ENCODE measurements at regions not wholly inside any gene's neighbourhood (a gene's known extent, or its start where the extent isn't known, plus 50 kb on each side); places are given as distances from the start of the nearest gene placed in this dataset.

DNA sequence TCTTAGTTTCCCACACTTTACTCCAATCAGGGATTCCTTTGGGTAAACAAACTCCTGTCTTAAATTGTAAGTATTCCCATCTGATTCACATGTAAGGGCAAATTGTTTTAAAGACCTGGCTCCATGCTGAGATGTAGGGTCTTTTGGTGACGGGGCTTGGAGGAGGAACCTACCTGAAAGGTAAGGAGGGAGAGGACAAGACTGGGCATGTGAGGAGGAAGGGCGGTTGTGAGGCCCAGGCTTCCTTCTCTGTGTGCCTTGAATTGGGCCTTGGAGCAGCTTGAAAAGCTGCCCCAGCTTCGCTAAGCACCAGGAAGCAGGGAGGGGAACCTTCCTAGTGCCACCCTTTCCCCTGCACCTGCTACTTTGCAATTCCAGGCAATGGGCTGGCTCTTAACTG lies 86.8 kb downstream of the C9orf152 start:
- no peaks in the 10 kb centered on the region for H3K9me3 ChIP-seq (ENCODE audit: insufficient read depth, low read length, severe bottlenecking)
- H2AFZ ChIP-seq (ENCODE audit: low read depth, low read length) = no peak overlapping the region
- peak overlapping the region; percentile 44; the same call in 1 of the 2 replicates for H3K27ac ChIP-seq (ENCODE audit: low read length)
- peaks cover 94% of the 10 kb centered on the region for H3K79me2 ChIP-seq (ENCODE audit: insufficient read depth, low read length)
- peaks cover 4% of the 10 kb centered on the region; the same call in 1 of the 2 replicates for H3K36me3 ChIP-seq (ENCODE audit: insufficient read depth, low read length)
- peaks cover 56% of the 10 kb centered on the region for H3K4me1 ChIP-seq (ENCODE audit: insufficient read depth, low read length)
- no peak overlapping the region for H3K4me2 ChIP-seq (ENCODE audit: insufficient read depth, low read length)
- TF ChIP-seq, protein P1, sequence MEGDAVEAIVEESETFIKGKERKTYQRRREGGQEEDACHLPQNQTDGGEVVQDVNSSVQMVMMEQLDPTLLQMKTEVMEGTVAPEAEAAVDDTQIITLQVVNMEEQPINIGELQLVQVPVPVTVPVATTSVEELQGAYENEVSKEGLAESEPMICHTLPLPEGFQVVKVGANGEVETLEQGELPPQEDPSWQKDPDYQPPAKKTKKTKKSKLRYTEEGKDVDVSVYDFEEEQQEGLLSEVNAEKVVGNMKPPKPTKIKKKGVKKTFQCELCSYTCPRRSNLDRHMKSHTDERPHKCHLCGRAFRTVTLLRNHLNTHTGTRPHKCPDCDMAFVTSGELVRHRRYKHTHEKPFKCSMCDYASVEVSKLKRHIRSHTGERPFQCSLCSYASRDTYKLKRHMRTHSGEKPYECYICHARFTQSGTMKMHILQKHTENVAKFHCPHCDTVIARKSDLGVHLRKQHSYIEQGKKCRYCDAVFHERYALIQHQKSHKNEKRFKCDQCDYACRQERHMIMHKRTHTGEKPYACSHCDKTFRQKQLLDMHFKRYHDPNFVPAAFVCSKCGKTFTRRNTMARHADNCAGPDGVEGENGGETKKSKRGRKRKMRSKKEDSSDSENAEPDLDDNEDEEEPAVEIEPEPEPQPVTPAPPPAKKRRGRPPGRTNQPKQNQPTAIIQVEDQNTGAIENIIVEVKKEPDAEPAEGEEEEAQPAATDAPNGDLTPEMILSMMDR (IDR thresholded peaks at IDR 0.05; ENCODE audit: borderline replicate concordance, extremely low read depth, low read length, poor library complexity, severe bottlenecking) = no peak
- TF ChIP-seq EZH2 (IDR thresholded peaks at IDR 0.05; ENCODE audit: borderline replicate concordance, low read depth, low read length, severe bottlenecking) = no peak
- peaks cover 34% of the 10 kb centered on the region for H4K20me1 ChIP-seq (ENCODE audit: insufficient read depth, low read length)
- H3K4me3 ChIP-seq (ENCODE audit: low read depth in 1 of 2, low read length in 2 of 2) = no peak overlapping the region
- H3K27me3 ChIP-seq (ENCODE audit: insufficient read depth, low read length, poor library complexity) = no peaks in the 10 kb centered on the region
- H3K9ac ChIP-seq (ENCODE audit: low read depth, low read length) = no peak overlapping the region
- no peak for ATAC-seq (ENCODE audit: insufficient read depth, low read depth)
- DNase-seq = no peak

DNA sequence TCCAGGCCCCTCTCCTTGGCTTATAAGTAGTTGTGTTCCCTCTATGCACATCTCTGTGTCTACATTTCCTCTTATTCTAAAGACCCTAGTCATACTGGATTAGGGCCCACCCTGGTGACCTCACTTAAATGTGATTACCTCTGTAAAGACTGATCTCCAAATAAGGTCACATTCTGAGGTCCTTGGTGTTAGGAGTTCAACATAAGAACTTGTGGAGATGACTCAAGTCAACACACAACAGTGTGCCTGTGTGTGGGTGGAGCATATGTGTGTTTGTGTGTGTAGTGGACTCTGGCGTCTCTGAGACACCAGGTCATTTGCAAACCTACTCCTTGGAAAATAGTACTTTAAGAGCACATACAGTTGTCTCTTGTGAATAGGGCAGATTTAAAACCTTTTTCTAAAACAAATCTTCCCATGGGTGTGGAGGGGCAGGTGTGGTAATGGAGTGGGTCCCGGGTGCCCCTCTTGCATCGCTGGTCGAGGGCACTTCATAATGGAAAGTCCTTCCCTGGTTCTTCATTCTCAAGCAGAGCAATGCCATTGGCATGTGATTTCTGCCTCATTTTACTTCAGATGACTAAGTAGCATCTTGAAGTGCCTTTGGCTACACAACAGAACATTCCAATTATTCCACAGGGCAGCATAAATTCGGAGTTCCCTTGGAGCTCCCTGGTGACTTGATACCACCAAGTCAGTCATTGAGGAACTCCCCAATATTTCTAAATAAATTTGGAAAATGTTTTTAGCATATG lies 84.4 kb downstream of the C9orf152 start:
- Histone ChIP-seq H3K4me2 (ENCODE audit: insufficient read depth, low read length) (peak overlapping the region; percentile 65), H3K4me1 (ENCODE audit: insufficient read depth, low read length) (peaks cover 74% of the 10 kb centered on the region), H3K4me3 (ENCODE audit: low read depth in 1 of 2, low read length in 2 of 2) (no peak overlapping the region), H3K27ac (ENCODE audit: low read length) (peak overlapping the region; percentile 44), H3K9ac (ENCODE audit: low read depth, low read length) (no peak overlapping the region; the same call in 1 of the 2 replicates), H3K9me3 (ENCODE audit: insufficient read depth, low read length, severe bottlenecking) (no peaks in the 10 kb centered on the region), H4K20me1 (ENCODE audit: insufficient read depth, low read length) (peaks cover 56% of the 10 kb centered on the region), H2AFZ (ENCODE audit: low read depth, low read length) (no peak overlapping the region), H3K79me2 (ENCODE audit: insufficient read depth, low read length) (peaks cover 96% of the 10 kb centered on the region), H3K36me3 (ENCODE audit: insufficient read depth, low read length) (peaks cover 10% of the 10 kb centered on the region), H3K27me3 (ENCODE audit: insufficient read depth, low read length, poor library complexity) (no peaks in the 10 kb centered on the region)
- no peak for DNase-seq
- no peak for ATAC-seq (ENCODE audit: insufficient read depth, low read depth)
- no peak for TF ChIP-seq EZH2 (IDR thresholded peaks at IDR 0.05; ENCODE audit: borderline replicate concordance, low read depth, low read length, severe bottlenecking)
- TF ChIP-seq, protein P1 (IDR thresholded peaks at IDR 0.05; ENCODE audit: borderline replicate concordance, extremely low read depth, low read length, poor library complexity, severe bottlenecking) = no peak

DNA sequence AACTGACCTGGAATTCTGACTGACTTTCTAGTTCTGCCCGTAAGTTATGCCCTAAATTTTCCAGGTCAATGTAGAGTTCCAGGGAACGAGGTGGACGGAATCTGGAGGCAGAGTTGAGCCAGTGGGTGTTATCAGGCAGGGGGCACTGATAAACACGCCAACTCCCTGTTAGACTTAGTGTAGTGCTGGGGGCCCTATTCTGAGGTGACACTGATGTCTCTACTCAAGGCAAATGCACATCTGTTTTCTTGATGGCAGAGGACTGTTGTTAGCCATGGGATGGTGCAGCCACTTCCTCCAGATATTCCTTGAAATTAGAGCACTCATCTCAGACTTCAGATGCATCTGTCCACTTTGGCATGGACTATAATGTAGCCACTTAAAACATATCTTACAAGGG lies 83.5 kb downstream of the C9orf152 start:
- Histone ChIP-seq H3K27me3 (ENCODE audit: insufficient read depth, low read length, poor library complexity) (no peaks in the 10 kb centered on the region), H3K27ac (ENCODE audit: low read length) (peak overlapping the region; percentile 81), H3K4me2 (ENCODE audit: insufficient read depth, low read length) (peak overlapping the region; percentile 65), H3K79me2 (ENCODE audit: insufficient read depth, low read length) (peaks cover 96% of the 10 kb centered on the region), H2AFZ (ENCODE audit: low read depth, low read length) (no peak overlapping the region), H3K4me1 (ENCODE audit: insufficient read depth, low read length) (peaks cover 79% of the 10 kb centered on the region), H3K9me3 (ENCODE audit: insufficient read depth, low read length, severe bottlenecking) (no peaks in the 10 kb centered on the region), H3K36me3 (ENCODE audit: insufficient read depth, low read length) (peaks cover 18% of the 10 kb centered on the region), H3K4me3 (ENCODE audit: low read depth in 1 of 2, low read length in 2 of 2) (no peak overlapping the region), H3K9ac (ENCODE audit: low read depth, low read length) (peak overlapping the region; percentile 23; the same call in 1 of the 2 replicates), H4K20me1 (ENCODE audit: insufficient read depth, low read length) (peaks cover 63% of the 10 kb centered on the region)
- DNase-seq (peak; percentile 42), ATAC-seq (ENCODE audit: insufficient read depth, low read depth) (peak; percentile 40; the same call in 2 of the 3 replicates)
- TF ChIP-seq, protein P1 (IDR thresholded peaks at IDR 0.05; ENCODE audit: borderline replicate concordance, extremely low read depth, low read length, poor library complexity, severe bottlenecking) = no peak
- TF ChIP-seq EZH2 (IDR thresholded peaks at IDR 0.05; ENCODE audit: borderline replicate concordance, low read depth, low read length, severe bottlenecking) = no peak

Measured in DND-41 (cell line).